Muscle of leg (tissue), 3 donors: ENCODE measurements at regions not wholly inside any gene's neighbourhood (a gene's known extent, or its start where the extent isn't known, plus 50 kb on each side); places are given as distances from the start of the nearest gene placed in this dataset.

Source experiments
- DNase-seq: peaks from one replicate; pipeline ENCODE4 v3.0.0; 2013
- H3K27ac ChIP-seq: one replicate; pipeline ENCODE4 v1.5.1; 2013; ENCODE audit warnings: mild to moderate bottlenecking, low read length, control low read depth
- H3K27me3 ChIP-seq: one replicate; pipeline ENCODE4 v1.6.1; 2013; ENCODE audit warnings: low read length; ENCODE audit not compliant: control insufficient read depth, insufficient read depth
- H3K36me3 ChIP-seq: one replicate; pipeline ENCODE4 v1.6.1; 2013; ENCODE audit warnings: low read length; ENCODE audit not compliant: control insufficient read depth, insufficient read depth
- H3K4me1 ChIP-seq: one replicate; pipeline ENCODE4 v1.6.1; 2013; ENCODE audit warnings: low read length; ENCODE audit not compliant: control insufficient read depth, insufficient read depth
- H3K4me3 ChIP-seq: one replicate; pipeline ENCODE4 v1.5.1; 2013; ENCODE audit warnings: low read length, control low read depth
- H3K9me3 ChIP-seq: replicated peaks from 2 replicates; pipeline ENCODE4 v1.6.1; 2013; ENCODE audit warnings: low read depth, low read length; ENCODE audit not compliant: control insufficient read depth
- WGBS: methylation state at CpG from one replicate; pipeline ENCODE4 v1.1.5; 2013; ENCODE audit warnings: missing lambda C conversion rate; ENCODE audit not compliant: insufficient coverage; 5-methylcytosine and 5-hydroxymethylcytosine counted together

DNA sequence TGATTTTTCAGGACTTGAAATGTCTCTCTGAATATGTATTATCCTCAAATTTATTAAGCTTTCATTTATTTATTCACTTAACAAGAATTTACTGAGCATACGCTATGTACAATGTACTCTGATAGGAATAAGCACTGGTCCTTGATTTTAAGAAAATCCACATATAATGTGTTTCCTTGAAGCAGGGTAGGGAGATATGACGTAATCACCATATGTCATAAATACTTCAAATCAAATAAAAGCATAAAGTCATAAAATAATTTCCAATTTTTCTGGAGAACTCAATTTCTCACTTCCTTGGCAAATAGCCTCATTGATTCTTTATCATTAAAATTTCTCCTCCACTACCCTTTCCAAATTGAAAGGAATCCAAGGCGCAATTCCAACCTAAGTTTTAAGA, 177.8 kb upstream of the GAP43 start:
- Histone ChIP-seq H3K4me1 (no peaks in the 10 kb centered on the region), H3K36me3 (no peaks in the 10 kb centered on the region), H3K9me3 (no peaks in the 10 kb centered on the region), H3K27ac (no peak overlapping the region), H3K27me3 (no peaks in the 10 kb centered on the region), H3K4me3 (no peak overlapping the region)
- no peak for DNase-seq
- no CpG with 5 or more reads among the region's 3 CpGs for WGBS

DNA sequence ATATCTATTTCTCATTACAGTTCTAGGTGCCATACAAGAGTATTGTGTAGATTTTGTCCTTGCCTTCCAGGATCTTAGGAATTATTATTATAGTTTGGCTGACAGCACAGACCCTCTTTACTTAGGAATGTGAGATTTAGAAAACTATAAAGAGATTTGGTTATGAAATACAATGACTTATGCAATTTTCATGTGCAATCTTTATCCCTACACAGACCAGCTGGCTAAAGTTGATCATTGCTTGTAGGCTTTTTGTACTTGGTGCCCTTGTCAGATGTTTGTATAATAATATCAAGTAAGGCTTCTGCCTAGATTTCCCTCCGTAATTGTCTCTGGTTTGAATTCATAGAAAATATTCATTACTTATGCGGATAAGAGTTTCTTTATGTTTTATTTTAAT, 174.5 kb upstream of the GAP43 start:
- DNase-seq = no peak
- H3K4me3 ChIP-seq = no peak overlapping the region
- H3K36me3 ChIP-seq = no peaks in the 10 kb centered on the region
- no peak overlapping the region for H3K27ac ChIP-seq
- H3K27me3 ChIP-seq = no peaks in the 10 kb centered on the region
- no peaks in the 10 kb centered on the region for H3K9me3 ChIP-seq
- WGBS = no CpG with 5 or more reads among the region's 2 CpGs
- no peaks in the 10 kb centered on the region for H3K4me1 ChIP-seq

- Histone ChIP-seq H3K4me1 (no peaks in the 10 kb centered on the region), H3K27ac (no peak overlapping the region), H3K9me3 (no peaks in the 10 kb centered on the region), H3K36me3 (no peaks in the 10 kb centered on the region), H3K4me3 (no peak overlapping the region), H3K27me3 (no peaks in the 10 kb centered on the region)
- WGBS = 67% methylated on average over 1 of the region's 4 CpGs
- DNase-seq = no peak
Measured at GRCh38 chr3:115450036-115450435, 173.3 kb upstream of the GAP43 start.

- Histone ChIP-seq H3K27ac (no peak overlapping the region), H3K27me3 (no peaks in the 10 kb centered on the region), H3K9me3 (no peaks in the 10 kb centered on the region), H3K36me3 (no peaks in the 10 kb centered on the region), H3K4me1 (no peaks in the 10 kb centered on the region), H3K4me3 (no peak overlapping the region)
- no CpG with 5 or more reads among the region's 2 CpGs for WGBS
- no peak for DNase-seq
Measured at GRCh38 chr3:115464036-115464435, 159.3 kb upstream of the GAP43 start.

GRCh38 chr3:115469649-115470048, 153.7 kb upstream of the GAP43 start:
- H3K27ac ChIP-seq = no peak overlapping the region
- H3K27me3 ChIP-seq = no peaks in the 10 kb centered on the region
- H3K36me3 ChIP-seq = no peaks in the 10 kb centered on the region
- H3K4me3 ChIP-seq = no peak overlapping the region
- no CpG with 5 or more reads among the region's 3 CpGs for WGBS
- DNase-seq = peak; percentile 38
- no peaks in the 10 kb centered on the region for H3K9me3 ChIP-seq
- H3K4me1 ChIP-seq = no peaks in the 10 kb centered on the region

DNA sequence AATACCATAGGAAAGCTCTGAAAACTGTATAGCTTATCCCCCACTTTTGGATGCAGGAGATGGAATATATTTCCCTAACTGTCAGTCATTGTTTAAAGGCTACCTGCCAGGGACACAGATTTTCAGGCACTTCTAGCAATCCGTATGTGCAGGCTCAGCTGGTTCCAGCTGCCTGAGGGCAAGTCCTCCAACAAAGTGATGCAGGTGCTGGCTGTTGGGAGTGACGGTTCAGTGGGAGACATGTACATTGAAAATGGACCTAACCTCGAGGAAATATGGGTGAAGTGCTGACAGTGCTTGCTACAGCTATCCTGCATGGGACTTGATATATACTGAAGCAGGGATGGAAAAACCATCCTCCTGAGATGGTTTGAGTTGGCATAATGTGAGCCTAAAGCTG, 153.1 kb upstream of the GAP43 start:
- H3K4me1 ChIP-seq = no peaks in the 10 kb centered on the region
- H3K27ac ChIP-seq = no peak overlapping the region
- no peak overlapping the region for H3K4me3 ChIP-seq
- no peaks in the 10 kb centered on the region for H3K9me3 ChIP-seq
- no peaks in the 10 kb centered on the region for H3K36me3 ChIP-seq
- 57% methylated on average over 3 of the region's 3 CpGs for WGBS
- DNase-seq = no peak
- no peaks in the 10 kb centered on the region for H3K27me3 ChIP-seq

- WGBS = 57% methylated on average over 5 of the region's 9 CpGs
- H3K36me3 ChIP-seq = no peaks in the 10 kb centered on the region
- H3K27me3 ChIP-seq = no peaks in the 10 kb centered on the region
- DNase-seq = no peak
- H3K4me1 ChIP-seq = no peaks in the 10 kb centered on the region
- H3K27ac ChIP-seq = no peak overlapping the region
- H3K4me3 ChIP-seq = no peak overlapping the region
- H3K9me3 ChIP-seq = no peaks in the 10 kb centered on the region
Measured at GRCh38 chr3:115475178-115476041, 147.9 kb upstream of the GAP43 start.

DNA sequence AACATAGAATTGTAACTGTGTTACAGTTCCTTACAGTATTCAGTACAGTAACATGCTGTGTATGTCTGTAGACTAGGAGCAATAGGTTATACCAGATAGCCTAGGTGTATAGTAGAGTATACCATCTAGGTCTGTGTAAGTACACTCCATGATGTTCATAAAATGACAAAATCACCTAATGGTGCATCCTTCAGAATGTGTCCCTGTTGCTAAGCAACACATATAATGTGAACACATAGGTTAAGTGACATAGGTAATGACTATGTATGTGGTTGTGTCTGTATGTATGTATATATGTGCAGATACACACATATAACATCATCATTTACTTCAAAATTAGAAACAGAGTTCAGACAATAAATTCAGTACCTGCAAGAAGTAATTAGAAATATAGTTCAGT, 146.8 kb upstream of the GAP43 start:
- Histone ChIP-seq H3K9me3 (no peaks in the 10 kb centered on the region), H3K27ac (no peak overlapping the region), H3K4me3 (no peak overlapping the region), H3K27me3 (no peaks in the 10 kb centered on the region), H3K4me1 (no peaks in the 10 kb centered on the region), H3K36me3 (no peaks in the 10 kb centered on the region)
- no peak for DNase-seq

GRCh38 chr3:115478359-115478758, 145.0 kb upstream of the GAP43 start:
- no peak overlapping the region for H3K4me3 ChIP-seq
- WGBS = 86% methylated on average over 3 of the region's 4 CpGs
- H3K27me3 ChIP-seq = no peaks in the 10 kb centered on the region
- DNase-seq = no peak
- no peak overlapping the region for H3K27ac ChIP-seq
- H3K9me3 ChIP-seq = no peaks in the 10 kb centered on the region
- no peaks in the 10 kb centered on the region for H3K36me3 ChIP-seq
- H3K4me1 ChIP-seq = no peaks in the 10 kb centered on the region

DNA sequence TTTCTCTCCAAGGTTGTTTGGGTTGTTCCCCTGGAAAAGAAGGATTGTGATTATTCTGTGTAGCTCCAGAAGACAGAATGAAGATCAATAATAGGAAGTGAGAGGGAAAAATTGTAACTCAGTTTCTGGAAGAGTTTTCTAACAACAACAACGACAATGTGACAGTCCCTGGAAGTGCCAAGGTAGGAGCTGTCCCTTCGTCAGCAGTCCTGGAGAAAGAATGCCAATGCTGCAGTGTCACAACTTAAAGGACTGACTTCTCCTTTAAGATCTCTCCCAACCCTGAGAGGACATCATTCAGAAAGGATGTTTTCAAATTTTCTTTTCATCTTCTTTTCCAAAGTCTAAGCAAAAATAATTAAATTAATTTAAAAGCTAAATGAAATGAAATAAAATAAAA, 136.4 kb upstream of the GAP43 start:
- Histone ChIP-seq H3K27me3 (no peaks in the 10 kb centered on the region), H3K36me3 (no peaks in the 10 kb centered on the region), H3K9me3 (no peaks in the 10 kb centered on the region), H3K4me3 (no peak overlapping the region), H3K4me1 (no peaks in the 10 kb centered on the region), H3K27ac (no peak overlapping the region)
- WGBS = 44% methylated on average over 2 of the region's 2 CpGs
- no peak for DNase-seq

- no peak for DNase-seq
- H3K4me3 ChIP-seq = no peak overlapping the region
- H3K9me3 ChIP-seq = no peaks in the 10 kb centered on the region
- H3K27me3 ChIP-seq = no peaks in the 10 kb centered on the region
- no peaks in the 10 kb centered on the region for H3K36me3 ChIP-seq
- H3K4me1 ChIP-seq = no peaks in the 10 kb centered on the region
- WGBS = 54% methylated on average over 1 of the region's 1 CpG
- H3K27ac ChIP-seq = no peak overlapping the region
Measured at GRCh38 chr3:115487968-115488367, 135.3 kb upstream of the GAP43 start.
